ENCODE measurements at regions not wholly inside any gene's neighbourhood (a gene's known extent, or its start where the extent isn't known, plus 50 kb on each side); places are given as distances from the start of the nearest gene placed in this dataset.

- no peak for TF ChIP-seq CTCF (IDR thresholded peaks at IDR 0.05)
- TF ChIP-seq POLR2A (IDR thresholded peaks at IDR 0.05): no peak
- TF ChIP-seq POLR2AphosphoS5 (IDR thresholded peaks at IDR 0.05): no peak
Observed at GRCh38 chr2:107602801-107603200, 223.9 kb upstream of the RGPD4 start.
